GM19324 (cell line): ENCODE measurements at regions not wholly inside any gene's neighbourhood (a gene's known extent, or its start where the extent isn't known, plus 50 kb on each side); places are given as distances from the start of the nearest gene placed in this dataset.

Experiments
- ATAC-seq: cut with Tn5 transposase; IDR thresholded peaks from one replicate; pipeline ENCODE4 v1.9.1; 2021; ENCODE audit warnings: mild to moderate bottlenecking, moderate library complexity; ENCODE audit not compliant: unreplicated experiment, low FRiP score

- ATAC-seq = no peak
Measured at GRCh38 chr1:168958562-168959289, 147.8 kb upstream of the ATP1B1 start.

GRCh38 chr1:168959382-168959781 lies 147.1 kb upstream of the ATP1B1 start:
- ATAC-seq = no peak

GRCh38 chr1:168960114-168960513 lies 146.4 kb upstream of the ATP1B1 start:
- no peak for ATAC-seq

DNA sequence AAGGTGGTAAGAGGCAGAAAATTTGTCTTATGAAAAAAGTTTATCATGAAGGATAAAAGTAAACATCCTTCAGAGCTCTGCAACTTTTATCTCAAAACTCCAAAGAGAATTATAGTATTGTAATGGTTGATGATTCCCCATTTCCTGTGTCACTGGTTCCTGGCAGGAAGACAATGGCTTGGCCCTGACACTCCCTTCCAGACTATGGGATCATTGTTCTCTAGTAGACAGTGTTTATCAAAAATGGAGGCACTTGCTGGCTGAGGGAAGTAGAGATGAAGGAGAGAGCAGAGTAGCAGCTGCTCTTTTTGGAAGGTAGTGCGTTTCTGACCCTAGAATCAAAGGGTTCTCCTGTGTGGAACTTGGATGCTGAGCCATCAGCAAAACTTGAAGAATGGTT lies 145.9 kb upstream of the ATP1B1 start:
- no peak for ATAC-seq

DNA sequence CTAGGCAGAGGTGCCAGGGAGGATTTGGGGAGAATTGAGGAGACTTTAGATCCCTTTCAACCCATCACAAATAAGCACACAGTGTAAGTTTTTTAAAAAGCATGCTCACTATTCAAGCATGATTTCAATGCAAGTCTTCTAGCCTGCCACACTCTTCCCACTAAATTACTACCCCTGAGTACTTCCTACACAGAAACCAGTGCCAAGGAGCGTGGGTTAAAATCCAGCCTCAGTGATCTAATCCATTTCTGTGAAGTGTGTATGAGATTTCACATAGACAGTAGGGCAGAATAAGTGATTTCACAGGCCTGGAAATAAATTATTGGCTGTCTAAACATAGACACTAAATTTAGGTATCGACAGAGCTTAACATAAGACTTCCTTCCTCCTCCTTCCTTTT lies 142.9 kb upstream of the ATP1B1 start:
- ATAC-seq = no peak

DNA sequence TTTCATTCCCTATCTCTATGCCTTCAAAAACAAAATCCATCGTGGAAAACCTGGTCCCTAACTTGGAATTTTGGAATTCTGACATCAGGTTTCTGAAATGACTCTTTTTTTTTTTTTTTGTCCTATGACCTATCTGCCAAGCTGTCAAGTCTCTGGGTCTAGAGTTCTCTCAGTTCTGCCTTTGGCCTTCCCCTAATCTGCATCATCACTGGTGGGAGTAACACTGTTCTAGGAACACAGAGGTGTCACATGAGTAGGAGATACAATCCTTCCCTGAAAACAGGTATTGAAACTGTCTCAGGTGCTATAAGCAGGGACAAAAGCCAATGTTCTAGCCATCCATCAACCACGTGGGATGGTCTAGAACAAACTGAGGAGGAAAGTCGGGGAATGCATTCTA lies 142.0 kb upstream of the ATP1B1 start:
- ATAC-seq = no peak

- ATAC-seq = no peak
Measured at GRCh38 chr1:168966217-168966616, 140.3 kb upstream of the ATP1B1 start.

DNA sequence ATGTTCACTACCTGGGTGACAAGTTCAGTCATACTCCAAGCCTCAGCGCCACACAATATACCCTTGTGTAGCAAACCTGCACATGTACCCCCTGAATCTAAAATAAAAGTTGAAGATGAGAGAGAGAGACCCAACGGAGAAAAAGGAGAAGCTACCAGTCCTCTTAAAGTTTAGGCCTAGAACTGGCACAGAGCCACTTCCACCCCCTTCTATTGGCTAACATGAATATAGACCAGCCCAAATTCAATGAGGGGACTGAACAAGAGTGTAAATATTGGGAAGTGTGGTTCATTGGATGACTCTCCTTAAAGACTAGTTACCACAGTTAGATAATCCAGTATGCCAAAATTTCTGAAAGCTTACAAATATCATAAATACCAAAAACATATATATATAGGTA lies 139.9 kb upstream of the ATP1B1 start:
- no peak for ATAC-seq

- no peak for ATAC-seq
Measured at GRCh38 chr1:168970926-168971659, 135.4 kb upstream of the ATP1B1 start.

DNA sequence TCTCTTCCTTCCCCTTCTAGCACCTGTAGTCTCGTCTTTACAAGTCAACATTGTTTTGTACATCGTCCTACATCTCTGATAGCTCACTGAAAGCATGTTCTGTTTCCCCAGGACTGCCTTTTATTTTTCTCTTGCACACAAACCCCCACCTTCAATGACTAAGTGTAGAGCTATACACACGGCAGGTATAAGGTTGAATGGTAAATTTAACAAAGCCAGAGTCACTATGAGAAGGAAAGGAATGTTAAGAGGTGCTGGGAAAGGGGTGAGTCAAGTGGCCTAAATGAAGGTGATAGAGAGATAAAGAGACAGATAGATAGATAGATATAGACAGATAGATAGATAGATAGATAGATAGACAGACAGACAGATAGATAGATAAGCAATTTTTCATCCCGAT lies 134.3 kb upstream of the ATP1B1 start:
- no peak for ATAC-seq

DNA sequence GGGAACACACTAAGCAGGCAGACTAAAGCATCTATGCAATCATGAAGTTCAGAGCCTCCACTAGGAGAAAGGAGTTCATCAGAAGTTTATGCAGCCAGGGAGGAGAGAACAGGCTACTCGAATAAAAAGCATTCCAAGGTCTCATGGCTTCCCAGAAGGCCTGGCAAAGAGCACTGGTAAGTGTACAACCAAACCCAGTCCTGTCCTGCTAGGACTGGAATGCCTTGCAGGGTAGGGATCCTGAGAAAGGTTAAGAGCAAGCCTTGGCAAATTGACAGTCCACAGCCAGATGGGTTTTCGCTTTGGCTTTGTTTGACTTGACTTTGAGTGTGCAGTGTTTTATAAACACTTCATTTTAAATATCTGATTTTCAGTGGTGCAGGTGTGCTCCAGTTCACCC lies 133.6 kb upstream of the ATP1B1 start:
- no peak for ATAC-seq

- no peak for ATAC-seq
Measured at GRCh38 chr1:168974117-168974516, 132.4 kb upstream of the ATP1B1 start.

DNA sequence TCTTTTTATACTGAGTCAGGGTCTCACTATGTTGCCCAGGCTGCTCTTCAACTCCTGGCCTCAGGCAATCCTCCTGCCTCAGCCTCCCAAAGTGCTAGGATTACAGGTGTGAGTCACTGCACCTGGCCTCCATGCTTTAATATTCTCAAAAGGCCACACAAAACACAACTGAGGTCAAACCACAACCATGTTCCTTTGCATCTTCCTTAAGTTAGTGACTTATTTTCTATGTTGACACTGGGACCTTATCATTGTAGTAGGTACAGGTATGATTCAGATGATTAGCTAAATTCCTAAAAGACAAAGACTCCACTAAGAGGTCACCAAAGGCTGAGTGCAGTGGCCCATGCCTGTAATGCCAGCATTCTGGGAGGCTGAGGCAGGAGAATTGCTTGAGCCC lies 131.9 kb upstream of the ATP1B1 start:
- ATAC-seq = no peak

DNA sequence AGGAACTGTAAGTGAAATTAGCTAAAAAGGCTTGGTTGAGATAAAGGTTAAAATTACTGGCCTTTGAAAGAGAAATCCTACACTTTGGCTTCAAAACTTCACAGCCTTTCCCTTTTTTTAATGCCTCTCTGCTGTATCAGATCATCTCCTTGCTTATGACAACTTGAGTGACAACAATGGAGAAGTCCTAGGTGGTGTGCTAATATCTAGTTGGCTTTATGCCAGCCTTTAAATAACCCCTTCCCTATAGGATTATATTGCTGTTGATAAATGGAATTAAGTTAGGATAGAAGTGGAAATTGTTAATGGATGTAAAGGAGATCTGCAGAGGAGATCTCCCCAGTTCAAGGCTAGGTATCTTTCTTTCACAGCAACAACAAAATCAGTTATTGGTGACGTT lies 130.2 kb upstream of the ATP1B1 start:
- no peak for ATAC-seq

DNA sequence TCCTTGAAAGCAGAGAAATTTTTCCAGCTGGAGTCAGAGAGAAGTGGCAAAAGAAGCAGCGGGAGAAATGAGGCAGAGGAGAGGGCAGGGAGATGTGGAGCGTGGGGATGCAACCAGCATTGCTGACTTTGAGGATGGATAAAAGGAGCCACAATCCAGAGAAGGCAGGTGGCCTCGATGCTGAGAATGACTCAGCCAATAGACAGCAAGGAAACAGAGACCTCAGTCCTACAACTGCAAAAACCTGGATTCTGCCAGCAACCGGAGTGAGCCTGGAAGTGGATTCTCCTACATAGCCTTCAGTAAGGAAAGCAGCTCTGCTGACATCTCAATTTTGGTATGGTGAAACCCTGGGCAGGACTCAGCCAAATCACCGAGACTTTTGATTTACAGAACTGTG lies 128.9 kb upstream of the ATP1B1 start:
- no peak for ATAC-seq

DNA sequence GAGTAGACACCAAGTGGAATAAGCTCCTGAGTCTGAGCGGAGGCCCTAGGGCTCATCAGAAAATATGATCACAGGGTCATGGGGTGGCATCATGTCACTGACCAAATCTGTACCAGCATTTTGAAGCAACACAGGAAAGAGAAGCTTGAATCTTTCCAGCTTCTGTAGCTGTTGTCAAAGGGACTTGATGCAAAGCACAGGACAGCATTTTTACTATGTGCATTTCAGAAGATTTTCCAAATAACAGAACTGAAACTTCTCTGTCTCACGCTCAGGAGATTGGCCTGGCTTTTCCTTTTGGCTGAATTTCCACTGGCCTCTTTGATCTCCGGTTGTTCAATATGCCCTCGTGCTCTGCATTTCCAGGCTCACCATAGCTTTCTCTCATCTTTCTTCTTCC lies 127.2 kb upstream of the ATP1B1 start:
- ATAC-seq = no peak

- ATAC-seq = no peak
Measured at GRCh38 chr1:168980180-168980579, 126.3 kb upstream of the ATP1B1 start.

- ATAC-seq = no peak
Measured at GRCh38 chr1:168980656-168981055, 125.8 kb upstream of the ATP1B1 start.

GRCh38 chr1:168982778-168983177 lies 123.7 kb upstream of the ATP1B1 start:
- ATAC-seq = no peak

GRCh38 chr1:168987330-168987729 lies 119.2 kb upstream of the ATP1B1 start:
- no peak for ATAC-seq

- ATAC-seq = no peak
Measured at GRCh38 chr1:168987923-168988322, 118.6 kb upstream of the ATP1B1 start.

DNA sequence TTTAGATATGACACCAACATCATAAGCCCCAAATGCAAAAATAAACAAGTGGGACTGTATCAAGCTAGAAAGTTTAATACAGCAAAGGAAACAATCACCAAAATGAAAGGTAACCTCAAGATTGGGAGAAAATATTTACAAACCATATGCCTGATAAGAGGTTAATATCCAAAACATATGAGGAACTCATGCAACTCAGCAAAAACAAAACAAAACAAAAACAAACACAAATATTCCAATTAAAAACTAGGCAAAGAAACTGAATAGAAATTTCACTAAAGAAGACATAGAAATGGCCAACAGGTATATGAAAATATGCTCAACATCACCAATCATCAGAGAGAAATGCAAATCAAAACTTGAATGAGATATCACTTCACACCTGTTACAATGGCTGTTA lies 116.5 kb upstream of the ATP1B1 start:
- ATAC-seq = no peak
